Adrenal gland (tissue), 5 donors: ENCODE measurements at regions not wholly inside any gene's neighbourhood (a gene's known extent, or its start where the extent isn't known, plus 50 kb on each side); places are given as distances from the start of the nearest gene placed in this dataset.
"Not testable (repeated sequence)": the region's sequence is repeated elsewhere in the genome, so short reads cannot be mapped to it uniquely, and the experiment has no call there.

Source experiments
- CTCF ChIP-seq, 6 experiments: fragments of 450-650 bp in 4 of 6; fragments of 200-600 bp in 2 of 6; sonication (generic) in 1 of 6; IDR thresholded peaks; 1 replicate in 5 of 6; 2 replicates in 1 of 6; pipeline versions ENCODE4 v1.5.1 to v1.8.0; 2016 to 2021; ENCODE audit warnings: antibody characterized with exemption in 6 of 6, mild to moderate bottlenecking in 2 of 6, moderate library complexity in 1 of 6
- POLR2A ChIP-seq, 2 donors: fragments of 450-650 bp; IDR thresholded peaks; one replicate each; pipeline ENCODE4 v1.6.1; 2017; ENCODE audit warnings: antibody characterized with exemption in 2 of 2, mild to moderate bottlenecking in 2 of 2, moderate library complexity in 1 of 2
- donor health status: DM: no; HTN: no; CAD: no.

- not testable (repeated sequence) for TF ChIP-seq CTCF, POLR2A (IDR thresholded peaks at IDR 0.05)
Measured at GRCh38 chr4:128673159-128673558, 136.3 kb upstream of the JADE1 start.
